GM12872 (cell line): ENCODE measurements at regions not wholly inside any gene's neighbourhood (a gene's known extent, or its start where the extent isn't known, plus 50 kb on each side); places are given as distances from the start of the nearest gene placed in this dataset.

ENCODE experiments used
- TF ChIP-seq, protein P1 (sequence below): IDR thresholded peaks from 3 replicates; pipeline ENCODE4 v1.5.1; 2011; ENCODE audit warnings: low read depth, mild to moderate bottlenecking, low read length, moderate library complexity; ENCODE audit not compliant: insufficient read depth

DNA sequence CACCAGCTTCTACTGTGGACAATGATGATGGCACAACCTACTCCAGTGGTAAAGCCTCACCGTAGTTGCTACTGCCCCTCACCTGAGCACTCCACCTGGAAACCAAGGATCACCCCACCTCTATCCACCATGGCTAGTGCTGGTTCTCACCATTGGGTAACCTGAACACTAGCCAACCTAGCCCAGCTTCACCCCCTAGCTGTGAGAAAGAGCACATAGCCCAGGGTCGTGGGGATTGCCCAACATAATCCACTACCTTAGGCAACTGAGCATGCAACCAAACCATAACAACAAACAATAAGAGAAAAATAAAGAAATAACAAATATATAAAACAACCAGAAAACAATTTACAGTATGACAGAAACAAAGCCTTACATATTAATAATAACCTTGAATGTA, 560.1 kb downstream of the DIAPH3 start:
- TF ChIP-seq, protein P1, sequence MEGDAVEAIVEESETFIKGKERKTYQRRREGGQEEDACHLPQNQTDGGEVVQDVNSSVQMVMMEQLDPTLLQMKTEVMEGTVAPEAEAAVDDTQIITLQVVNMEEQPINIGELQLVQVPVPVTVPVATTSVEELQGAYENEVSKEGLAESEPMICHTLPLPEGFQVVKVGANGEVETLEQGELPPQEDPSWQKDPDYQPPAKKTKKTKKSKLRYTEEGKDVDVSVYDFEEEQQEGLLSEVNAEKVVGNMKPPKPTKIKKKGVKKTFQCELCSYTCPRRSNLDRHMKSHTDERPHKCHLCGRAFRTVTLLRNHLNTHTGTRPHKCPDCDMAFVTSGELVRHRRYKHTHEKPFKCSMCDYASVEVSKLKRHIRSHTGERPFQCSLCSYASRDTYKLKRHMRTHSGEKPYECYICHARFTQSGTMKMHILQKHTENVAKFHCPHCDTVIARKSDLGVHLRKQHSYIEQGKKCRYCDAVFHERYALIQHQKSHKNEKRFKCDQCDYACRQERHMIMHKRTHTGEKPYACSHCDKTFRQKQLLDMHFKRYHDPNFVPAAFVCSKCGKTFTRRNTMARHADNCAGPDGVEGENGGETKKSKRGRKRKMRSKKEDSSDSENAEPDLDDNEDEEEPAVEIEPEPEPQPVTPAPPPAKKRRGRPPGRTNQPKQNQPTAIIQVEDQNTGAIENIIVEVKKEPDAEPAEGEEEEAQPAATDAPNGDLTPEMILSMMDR, result no peak

DNA sequence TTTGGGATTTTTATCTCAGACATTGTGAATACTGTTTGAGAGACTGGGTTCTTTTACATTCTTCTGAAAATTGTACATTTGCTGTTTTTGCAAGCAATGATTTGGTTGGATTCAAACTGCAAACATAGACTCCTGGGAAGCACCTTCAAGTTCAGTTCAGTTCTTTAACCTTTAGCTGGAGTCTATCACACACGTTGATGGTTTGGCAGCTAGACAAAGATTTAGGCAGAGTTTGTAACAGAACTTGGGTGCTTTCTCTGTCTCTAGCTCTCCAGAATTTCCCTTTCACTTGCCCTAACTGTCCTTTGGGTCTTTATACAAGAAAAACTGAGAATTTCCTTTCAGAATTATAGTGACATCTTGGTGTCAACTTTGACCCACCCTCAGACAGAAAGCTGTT, 556.6 kb downstream of the DIAPH3 start:
- TF ChIP-seq, protein P1, result no peak

DNA sequence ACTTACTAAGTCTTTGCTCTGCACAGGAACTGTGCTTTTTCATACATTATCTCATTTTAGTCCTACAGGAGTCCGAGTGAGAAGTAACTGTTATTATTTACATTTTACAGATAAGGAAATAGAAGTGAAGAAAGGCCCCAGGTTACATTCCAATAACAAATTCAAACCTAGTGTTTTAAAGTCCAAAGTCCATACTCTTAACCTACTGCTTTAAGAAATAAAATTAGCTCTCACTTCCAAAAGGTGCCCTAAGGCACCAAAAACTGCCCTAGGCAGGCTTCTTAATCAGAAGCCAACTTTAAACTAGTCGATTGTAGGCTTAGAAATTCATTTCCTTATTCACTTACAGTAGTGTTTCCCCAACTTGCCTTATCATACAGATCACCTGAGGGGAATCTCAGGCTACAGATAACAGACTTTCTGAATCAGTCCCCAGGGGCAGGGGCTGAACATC, 555.9 kb downstream of the DIAPH3 start:
- TF ChIP-seq, protein P1, result no peak

DNA sequence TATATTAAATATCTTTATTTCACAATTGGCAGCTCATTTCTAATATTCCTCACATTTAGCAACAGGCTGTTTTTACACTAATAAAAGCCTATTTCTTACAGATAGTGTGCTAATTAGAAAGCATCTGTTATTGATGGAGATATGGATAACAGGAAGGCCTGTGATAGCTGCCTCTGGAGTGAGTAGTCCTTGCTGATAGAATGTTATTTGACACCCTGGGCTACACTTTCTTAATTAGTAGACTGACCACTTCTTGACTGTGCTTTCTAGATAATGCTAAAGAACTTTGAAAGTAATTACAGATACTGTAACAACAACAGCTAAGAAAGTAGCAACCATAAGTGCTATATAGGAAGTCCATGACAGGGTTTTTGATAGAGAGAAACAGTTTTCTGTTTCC, 554.3 kb downstream of the DIAPH3 start:
- TF ChIP-seq, protein P1, result no peak
